GM12892 (cell line): ENCODE measurements at regions not wholly inside any gene's neighbourhood (a gene's known extent, or its start where the extent isn't known, plus 50 kb on each side); places are given as distances from the start of the nearest gene placed in this dataset.

Experiments used
- POLR2A ChIP-seq: IDR thresholded peaks from 2 replicates; pipeline ENCODE4 v1.6.1; 2011; ENCODE audit warnings: low read depth, low read length, control low read depth
- POLR2AphosphoS5 ChIP-seq: IDR thresholded peaks from 2 replicates; pipeline ENCODE4 v1.6.1; 2011; ENCODE audit warnings: low read depth, low read length, control low read depth
- TAF1 ChIP-seq: IDR thresholded peaks from 2 replicates; pipeline ENCODE4 v1.6.1; 2011; ENCODE audit warnings: low read depth, mild to moderate bottlenecking, control low read depth, low read length, borderline replicate concordance

DNA sequence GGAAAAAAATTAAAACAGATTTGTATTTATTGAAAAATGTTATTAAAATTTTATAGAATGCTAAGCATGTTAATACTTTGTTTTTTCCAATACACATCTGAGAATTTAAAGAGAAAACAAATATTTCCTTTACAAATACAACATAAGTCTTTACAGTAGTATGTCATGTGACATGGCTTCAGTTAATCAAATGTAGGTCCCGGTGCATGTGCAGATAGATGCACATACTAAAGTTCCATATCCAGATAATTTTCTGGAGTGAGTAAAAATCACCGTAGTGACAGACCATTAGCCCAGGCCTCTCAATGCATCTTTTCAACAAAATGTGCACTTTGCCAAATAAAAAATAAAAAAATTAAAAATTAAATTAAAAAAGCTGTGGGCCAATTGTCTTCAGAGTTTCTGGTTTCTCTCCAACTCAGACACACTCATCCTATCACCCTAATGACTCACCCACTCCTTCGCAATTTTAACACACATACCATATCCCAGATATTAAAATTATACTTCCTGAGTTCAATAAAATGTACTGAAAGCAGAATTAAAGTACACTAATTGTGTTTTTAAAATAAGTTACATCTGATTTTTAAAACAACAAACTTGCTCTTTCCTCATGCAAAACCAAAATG lies 508.1 kb downstream of the NR2F1-AS1 start:
- TF ChIP-seq TAF1 (no peak), POLR2A (no peak), POLR2AphosphoS5 (no peak)
